HEK293 (cell line): ENCODE measurements at regions not wholly inside any gene's neighbourhood (a gene's known extent, or its start where the extent isn't known, plus 50 kb on each side); places are given as distances from the start of the nearest gene placed in this dataset.

Experiments
- CTCF ChIA-PET: fragments of 350-600 bp; formaldehyde crosslinking; extraction: SDS; loops from one replicate; lab custom pipeline; 2021; ENCODE audit warnings: antibody characterized with exemption; lab: Yijun Ruan, JAX
- POLR2A ChIA-PET: fragments of 300-600 bp; formaldehyde crosslinking; extraction: SDS; loops from one replicate; lab custom pipeline; 2020; ENCODE audit warnings: antibody characterized with exemption, inconsistent platforms; lab: Yijun Ruan, JAX
- H3K27ac ChIP-seq: fragments of 200-500 bp; sonication (Bioruptor generic); 2 replicates; pipeline ENCODE4 v1.5.1; 2014; ENCODE audit warnings: low read depth, low read length, control low read depth, inconsistent platforms; ENCODE audit errors: extremely low read depth
- H3K36me3 ChIP-seq, 2 experiments: fragments of 200-500 bp in 1 of 2; sonication (Bioruptor generic) in 1 of 2; 1 replicate in 1 of 2; 2 replicates in 1 of 2; pipeline ENCODE4 v1.5.1; 2014 to 2017; ENCODE audit warnings: inconsistent platforms in 2 of 2, low read length in 2 of 2; ENCODE audit not compliant: control insufficient read depth in 2 of 2, insufficient read depth in 1 of 2
- H3K4me1 ChIP-seq: fragments of 200-500 bp; sonication (Bioruptor generic); 2 replicates; pipeline ENCODE4 v1.5.1; 2014; ENCODE audit warnings: mild to moderate bottlenecking, low read length, inconsistent platforms; ENCODE audit not compliant: control insufficient read depth, insufficient read depth
- H3K4me3 ChIP-seq: 2 replicates; pipeline ENCODE4 v1.5.1; 2011; ENCODE audit warnings: low read depth, mild to moderate bottlenecking, control low read depth, low read length, moderate library complexity
- H3K9me3 ChIP-seq: fragments of 200-500 bp; sonication (Bioruptor generic); 2 replicates; pipeline ENCODE4 v1.5.1; 2014; ENCODE audit warnings: low read depth, low read length, inconsistent platforms; ENCODE audit not compliant: control insufficient read depth, insufficient read depth
- HOXD13 ChIP-seq: sonication (generic); formaldehyde crosslinking; IDR thresholded peaks from 2 replicates; pipeline ENCODE4 v1.8.0; 2022; ENCODE audit warnings: missing genetic modification reagents, borderline replicate concordance
- KLF10 ChIP-seq: fragments of 450-650 bp; IDR thresholded peaks from 2 replicates; pipeline ENCODE4 v1.5.1; 2018; ENCODE audit warnings: missing biosample characterization, mild to moderate bottlenecking, missing genetic modification characterization
- KLF8 ChIP-seq: fragments of 450-650 bp; formaldehyde crosslinking; IDR thresholded peaks from 2 replicates; pipeline ENCODE4 v1.5.1; 2016; ENCODE audit warnings: missing biosample characterization, missing genetic modification characterization
- PRDM6 ChIP-seq: fragments of 450-650 bp; formaldehyde crosslinking; IDR thresholded peaks from 2 replicates; pipeline ENCODE4 v1.5.1; 2017; ENCODE audit warnings: missing biosample characterization, missing genetic modification characterization
- RBAK ChIP-seq: fragments of 450-650 bp; formaldehyde crosslinking; IDR thresholded peaks from 2 replicates; pipeline ENCODE4 v1.5.1; 2016; ENCODE audit warnings: missing biosample characterization, missing genetic modification characterization
- SP3 ChIP-seq: fragments of 450-650 bp; formaldehyde crosslinking; IDR thresholded peaks from 2 replicates; pipeline ENCODE4 v1.5.1; 2016; ENCODE audit warnings: missing biosample characterization, missing genetic modification characterization
- ZBTB11 ChIP-seq: fragments of 450-650 bp; formaldehyde crosslinking; conservative IDR thresholded peaks from 2 replicates; pipeline ENCODE4 v1.5.1; 2016; ENCODE audit warnings: low read depth, missing biosample characterization, missing genetic modification characterization
- ZNF140 ChIP-seq: fragments of 450-650 bp; formaldehyde crosslinking; IDR thresholded peaks from 2 replicates; pipeline ENCODE4 v1.5.1; 2016; ENCODE audit warnings: missing biosample characterization, missing genetic modification characterization
- ZNF2 ChIP-seq: fragments of 450-650 bp; formaldehyde crosslinking; IDR thresholded peaks from 2 replicates; pipeline ENCODE4 v1.5.1; 2016; ENCODE audit warnings: missing biosample characterization, missing genetic modification characterization
- ZNF214 ChIP-seq: fragments of 450-650 bp; formaldehyde crosslinking; IDR thresholded peaks from 2 replicates; pipeline ENCODE4 v1.5.1; 2017; ENCODE audit warnings: missing biosample characterization, mild to moderate bottlenecking, missing genetic modification characterization, borderline replicate concordance
- ZNF341 ChIP-seq: fragments of 450-650 bp; formaldehyde crosslinking; IDR thresholded peaks from 2 replicates; pipeline ENCODE4; 2016; ENCODE audit warnings: low read depth, missing biosample characterization, missing genetic modification characterization
- ZNF354C ChIP-seq: fragments of 450-650 bp; formaldehyde crosslinking; IDR thresholded peaks from 2 replicates; pipeline ENCODE4 v1.5.1; 2016; ENCODE audit warnings: missing biosample characterization, missing genetic modification characterization, low read depth, borderline replicate concordance
- ZNF433 ChIP-seq: fragments of 450-650 bp; formaldehyde crosslinking; IDR thresholded peaks from 2 replicates; pipeline ENCODE4 v1.5.1; 2016; ENCODE audit warnings: missing biosample characterization, missing genetic modification characterization, low read depth
- ZNF48 ChIP-seq: fragments of 450-650 bp; formaldehyde crosslinking; IDR thresholded peaks from 2 replicates; pipeline ENCODE4 v1.5.1; 2016; ENCODE audit warnings: missing biosample characterization, missing genetic modification characterization
- ZNF521 ChIP-seq: fragments of 450-650 bp; formaldehyde crosslinking; IDR thresholded peaks from 2 replicates; pipeline ENCODE4 v1.5.1; 2017; ENCODE audit warnings: missing biosample characterization, mild to moderate bottlenecking, missing genetic modification characterization
- ZNF623 ChIP-seq: fragments of 450-650 bp; formaldehyde crosslinking; IDR thresholded peaks from 2 replicates; pipeline ENCODE4 v1.5.1; 2016; ENCODE audit warnings: missing biosample characterization, missing genetic modification characterization
- ZNF692 ChIP-seq: fragments of 450-650 bp; formaldehyde crosslinking; IDR thresholded peaks from 2 replicates; pipeline ENCODE4 v1.5.1; 2016; ENCODE audit warnings: missing biosample characterization, missing genetic modification characterization
- ZNF777 ChIP-seq: fragments of 450-650 bp; formaldehyde crosslinking; IDR thresholded peaks from 2 replicates; pipeline ENCODE4 v1.5.1; 2017; ENCODE audit warnings: missing biosample characterization, missing genetic modification characterization, borderline replicate concordance
- ZSCAN16 ChIP-seq: fragments of 450-650 bp; formaldehyde crosslinking; IDR thresholded peaks from 2 replicates; pipeline ENCODE4 v1.5.1; 2016; ENCODE audit warnings: missing biosample characterization, missing genetic modification characterization
- ZSCAN30 ChIP-seq: fragments of 450-650 bp; IDR thresholded peaks from 2 replicates; pipeline ENCODE4 v1.5.1; 2018; ENCODE audit warnings: missing biosample characterization, mild to moderate bottlenecking, missing genetic modification characterization, moderate library complexity

- CTCF ChIA-PET, result no interaction called here
- TF ChIP-seq ZNF433, result no peak
- no peak for TF ChIP-seq KLF8 (tag by site-specific recombination)
- Histone ChIP-seq H3K27ac (no peak overlapping the region), H3K4me1 (no peaks in the 10 kb centered on the region), H3K36me3 (no peaks in the 10 kb centered on the region), H3K9me3 (no peaks in the 10 kb centered on the region), H3K4me3 (no peak overlapping the region)
- POLR2A ChIA-PET, result no interaction called here
These were observed 156.2 kb downstream of the UXS1 start for GRCh38 chr2:106037932-106038331.

- H3K27ac ChIP-seq, result no peak overlapping the region
- no peak for TF ChIP-seq ZNF623 (tag by site-specific recombination)
- TF ChIP-seq ZNF341 (tag by site-specific recombination), result no peak
- no peak for TF ChIP-seq ZNF214 (tag by site-specific recombination)
- no peak for TF ChIP-seq RBAK
- TF ChIP-seq HOXD13 (CRISPR knock-in tag), result no peak
- no peak for TF ChIP-seq ZNF2
- TF ChIP-seq ZNF354C, result no peak
- TF ChIP-seq ZNF521 (tag by site-specific recombination), result no peak
- TF ChIP-seq SP3 (tag by site-specific recombination), result no peak
- ChIA-PET POLR2A (no interaction called here), CTCF (no interaction called here)
- no peak overlapping the region for H3K4me3 ChIP-seq
- H3K9me3 ChIP-seq, result no peaks in the 10 kb centered on the region
- H3K36me3 ChIP-seq, result no peaks in the 10 kb centered on the region
- H3K4me1 ChIP-seq, result no peaks in the 10 kb centered on the region
These were observed 156.8 kb downstream of the UXS1 start for GRCh38 chr2:106037262-106037661.

GRCh38 chr2:106034325-106034724 lies 159.8 kb downstream of the UXS1 start:
- ChIA-PET POLR2A (no interaction called here), CTCF (no interaction called here)
- H3K4me1 ChIP-seq, result no peaks in the 10 kb centered on the region
- H3K27ac ChIP-seq, result no peak overlapping the region
- H3K36me3 ChIP-seq, result no peaks in the 10 kb centered on the region
- TF ChIP-seq ZSCAN16 (no peak), ZNF692 (tag by site-specific recombination) (no peak), PRDM6 (tag by site-specific recombination) (no peak), ZNF140 (tag by site-specific recombination) (no peak)
- H3K9me3 ChIP-seq, result no peaks in the 10 kb centered on the region
- no peak overlapping the region for H3K4me3 ChIP-seq

- Histone ChIP-seq H3K27ac (no peak overlapping the region), H3K9me3 (no peaks in the 10 kb centered on the region), H3K4me1 (no peaks in the 10 kb centered on the region), H3K4me3 (no peak overlapping the region), H3K36me3 (no peaks in the 10 kb centered on the region)
- ChIA-PET CTCF (interaction anchor here (0.6 to 0.7 kb wide), 2 partner anchors 11 kb away, joined by 3 to 6 read pairs; no protein-coding TSS in a partner anchor), POLR2A (no interaction called here)
- TF ChIP-seq ZBTB11 (no peak), ZSCAN30 (tag by site-specific recombination) (no peak), ZNF48 (tag by site-specific recombination) (no peak), ZNF777 (no peak), KLF10 (tag by site-specific recombination) (no peak)
These were observed 161.4 kb downstream of the UXS1 start for GRCh38 chr2:106032676-106033075.
